ENCODE measurements at regions not wholly inside any gene's neighbourhood (a gene's known extent, or its start where the extent isn't known, plus 50 kb on each side); places are given as distances from the start of the nearest gene placed in this dataset.

GRCh38 chr3:182118066-182118465, 406.3 kb downstream of the SOX2 start:
- H3K36me3 ChIP-seq (ENCODE audit: insufficient read depth, low read length), result no peaks in the 10 kb centered on the region

GRCh38 chr3:182121401-182121800, 409.7 kb downstream of the SOX2 start:
- Histone ChIP-seq H2AFZ (ENCODE audit: low read length, unreplicated experiment) (no peak overlapping the region), H3K36me3 (ENCODE audit: insufficient read depth, low read length) (no peaks in the 10 kb centered on the region), H3K4me1 (ENCODE audit: control insufficient read depth, insufficient read depth, low read length, unreplicated experiment) (no peaks in the 10 kb centered on the region), H3K27me3 (ENCODE audit: insufficient read depth, low read length) (no peaks in the 10 kb centered on the region), H3K79me2 (ENCODE audit: control insufficient read depth, insufficient read depth, low read length, unreplicated experiment) (no peaks in the 10 kb centered on the region), H3K27ac (ENCODE audit: low read depth, low read length) (no peak overlapping the region), H3K4me3 (ENCODE audit: low read depth, low read length) (no peak overlapping the region)

More at GRCh38 chr3:182118066-182118465, 406.3 kb downstream of the SOX2 start:
- H3K27me3 ChIP-seq (ENCODE audit: insufficient read depth, low read length), result no peaks in the 10 kb centered on the region
- H3K27ac ChIP-seq (ENCODE audit: low read depth, low read length), result no peak overlapping the region
- H3K4me3 ChIP-seq (ENCODE audit: low read depth, low read length), result no peak overlapping the region
- H3K4me1 ChIP-seq (ENCODE audit: control insufficient read depth, insufficient read depth, low read length, unreplicated experiment), result no peaks in the 10 kb centered on the region
- no peak overlapping the region for H2AFZ ChIP-seq (ENCODE audit: low read length, unreplicated experiment)
- H3K79me2 ChIP-seq (ENCODE audit: control insufficient read depth, insufficient read depth, low read length, unreplicated experiment), result no peaks in the 10 kb centered on the region

GRCh38 chr3:182122779-182123178, 411.1 kb downstream of the SOX2 start:
- no peaks in the 10 kb centered on the region for H3K36me3 ChIP-seq (ENCODE audit: insufficient read depth, low read length)
- H3K27me3 ChIP-seq (ENCODE audit: insufficient read depth, low read length), result no peaks in the 10 kb centered on the region
- H2AFZ ChIP-seq (ENCODE audit: low read length, unreplicated experiment), result no peak overlapping the region

GRCh38 chr3:182124187-182124586, 412.5 kb downstream of the SOX2 start:
- Histone ChIP-seq H3K27ac (ENCODE audit: low read depth, low read length) (no peak overlapping the region), H3K4me3 (ENCODE audit: low read depth, low read length) (no peak overlapping the region), H3K79me2 (ENCODE audit: control insufficient read depth, insufficient read depth, low read length, unreplicated experiment) (no peaks in the 10 kb centered on the region), H3K27me3 (ENCODE audit: insufficient read depth, low read length) (no peaks in the 10 kb centered on the region), H2AFZ (ENCODE audit: low read length, unreplicated experiment) (no peak overlapping the region), H3K4me1 (ENCODE audit: control insufficient read depth, insufficient read depth, low read length, unreplicated experiment) (no peaks in the 10 kb centered on the region), H3K36me3 (ENCODE audit: insufficient read depth, low read length) (no peaks in the 10 kb centered on the region)

More at GRCh38 chr3:182122779-182123178, 411.1 kb downstream of the SOX2 start:
- Histone ChIP-seq H3K4me1 (ENCODE audit: control insufficient read depth, insufficient read depth, low read length, unreplicated experiment) (no peaks in the 10 kb centered on the region), H3K4me3 (ENCODE audit: low read depth, low read length) (no peak overlapping the region), H3K27ac (ENCODE audit: low read depth, low read length) (no peak overlapping the region), H3K79me2 (ENCODE audit: control insufficient read depth, insufficient read depth, low read length, unreplicated experiment) (no peaks in the 10 kb centered on the region)

GRCh38 chr3:182124716-182125115, 413.0 kb downstream of the SOX2 start:
- Histone ChIP-seq H3K36me3 (ENCODE audit: insufficient read depth, low read length) (no peaks in the 10 kb centered on the region), H3K27me3 (ENCODE audit: insufficient read depth, low read length) (no peaks in the 10 kb centered on the region), H3K4me3 (ENCODE audit: low read depth, low read length) (no peak overlapping the region), H3K4me1 (ENCODE audit: control insufficient read depth, insufficient read depth, low read length, unreplicated experiment) (no peaks in the 10 kb centered on the region), H3K27ac (ENCODE audit: low read depth, low read length) (no peak overlapping the region), H2AFZ (ENCODE audit: low read length, unreplicated experiment) (no peak overlapping the region), H3K79me2 (ENCODE audit: control insufficient read depth, insufficient read depth, low read length, unreplicated experiment) (no peaks in the 10 kb centered on the region)

GRCh38 chr3:182129740-182130139, 418.0 kb downstream of the SOX2 start:
- Histone ChIP-seq H3K79me2 (ENCODE audit: control insufficient read depth, insufficient read depth, low read length, unreplicated experiment) (no peaks in the 10 kb centered on the region), H3K27me3 (ENCODE audit: insufficient read depth, low read length) (no peaks in the 10 kb centered on the region), H3K36me3 (ENCODE audit: insufficient read depth, low read length) (no peaks in the 10 kb centered on the region), H3K27ac (ENCODE audit: low read depth, low read length) (no peak overlapping the region), H3K4me3 (ENCODE audit: low read depth, low read length) (no peak overlapping the region), H2AFZ (ENCODE audit: low read length, unreplicated experiment) (no peak overlapping the region), H3K4me1 (ENCODE audit: control insufficient read depth, insufficient read depth, low read length, unreplicated experiment) (no peaks in the 10 kb centered on the region)

- no peaks in the 10 kb centered on the region for H3K4me1 ChIP-seq (ENCODE audit: control insufficient read depth, insufficient read depth, low read length, unreplicated experiment)
- H2AFZ ChIP-seq (ENCODE audit: low read length, unreplicated experiment), result no peak overlapping the region
- no peaks in the 10 kb centered on the region for H3K27me3 ChIP-seq (ENCODE audit: insufficient read depth, low read length)
- H3K79me2 ChIP-seq (ENCODE audit: control insufficient read depth, insufficient read depth, low read length, unreplicated experiment), result no peaks in the 10 kb centered on the region
- no peak overlapping the region for H3K4me3 ChIP-seq (ENCODE audit: low read depth, low read length)
- no peaks in the 10 kb centered on the region for H3K36me3 ChIP-seq (ENCODE audit: insufficient read depth, low read length)
- no peak overlapping the region for H3K27ac ChIP-seq (ENCODE audit: low read depth, low read length)
Observed at GRCh38 chr3:182133752-182134151, 422.0 kb downstream of the SOX2 start.

- no peaks in the 10 kb centered on the region for H3K36me3 ChIP-seq (ENCODE audit: insufficient read depth, low read length)
- H3K4me1 ChIP-seq (ENCODE audit: control insufficient read depth, insufficient read depth, low read length, unreplicated experiment), result no peaks in the 10 kb centered on the region
- no peaks in the 10 kb centered on the region for H3K79me2 ChIP-seq (ENCODE audit: control insufficient read depth, insufficient read depth, low read length, unreplicated experiment)
- H3K4me3 ChIP-seq (ENCODE audit: low read depth, low read length), result no peak overlapping the region
- no peak overlapping the region for H2AFZ ChIP-seq (ENCODE audit: low read length, unreplicated experiment)
- H3K27me3 ChIP-seq (ENCODE audit: insufficient read depth, low read length), result no peaks in the 10 kb centered on the region
- H3K27ac ChIP-seq (ENCODE audit: low read depth, low read length), result no peak overlapping the region
Observed at GRCh38 chr3:182135056-182135455, 423.3 kb downstream of the SOX2 start.

GRCh38 chr3:182136008-182136910, 424.5 kb downstream of the SOX2 start:
- no peaks in the 10 kb centered on the region for H3K4me1 ChIP-seq (ENCODE audit: control insufficient read depth, insufficient read depth, low read length, unreplicated experiment)
- H3K36me3 ChIP-seq (ENCODE audit: insufficient read depth, low read length), result no peaks in the 10 kb centered on the region
- no peaks in the 10 kb centered on the region for H3K27me3 ChIP-seq (ENCODE audit: insufficient read depth, low read length)
- no peak overlapping the region for H3K4me3 ChIP-seq (ENCODE audit: low read depth, low read length)
- no peaks in the 10 kb centered on the region for H3K79me2 ChIP-seq (ENCODE audit: control insufficient read depth, insufficient read depth, low read length, unreplicated experiment)
- H2AFZ ChIP-seq (ENCODE audit: low read length, unreplicated experiment), result no peak overlapping the region
- no peak overlapping the region for H3K27ac ChIP-seq (ENCODE audit: low read depth, low read length)

- Histone ChIP-seq H3K4me3 (ENCODE audit: low read depth, low read length) (no peak overlapping the region), H2AFZ (ENCODE audit: low read length, unreplicated experiment) (no peak overlapping the region)
Observed at GRCh38 chr3:182138393-182138792, 426.7 kb downstream of the SOX2 start.

More at GRCh38 chr3:182138393-182138792, 426.7 kb downstream of the SOX2 start:
- H3K27ac ChIP-seq (ENCODE audit: low read depth, low read length), result no peak overlapping the region
- no peaks in the 10 kb centered on the region for H3K4me1 ChIP-seq (ENCODE audit: control insufficient read depth, insufficient read depth, low read length, unreplicated experiment)
- no peaks in the 10 kb centered on the region for H3K27me3 ChIP-seq (ENCODE audit: insufficient read depth, low read length)
- H3K79me2 ChIP-seq (ENCODE audit: control insufficient read depth, insufficient read depth, low read length, unreplicated experiment), result no peaks in the 10 kb centered on the region
- H3K36me3 ChIP-seq (ENCODE audit: insufficient read depth, low read length), result no peaks in the 10 kb centered on the region
